BJ (cell line): ENCODE measurements at regions not wholly inside any gene's neighbourhood (a gene's known extent, or its start where the extent isn't known, plus 50 kb on each side); places are given as distances from the start of the nearest gene placed in this dataset.

Source experiments
- CTCF ChIA-PET: fragments of 350-600 bp; formaldehyde crosslinking; extraction: SDS; loops from one replicate; lab custom pipeline; 2021; ENCODE audit warnings: antibody characterized with exemption, inconsistent platforms; lab: Yijun Ruan, JAX
- POLR2A ChIA-PET: fragments of 300-600 bp; sonication (Branson Sonifier 250); formaldehyde crosslinking; extraction: SDS; loops from one replicate; lab custom pipeline; 2021; ENCODE audit warnings: antibody characterized with exemption; lab: Charles Lee
- DNase-seq: peaks from one replicate; pipeline ENCODE4 v3.0.0-alpha.2; 2011; ENCODE audit warnings: low read depth
- H3K27me3 ChIP-seq: 2 replicates; pipeline ENCODE4 v1.6.0; 2011; ENCODE audit warnings: low read length; ENCODE audit not compliant: control insufficient read depth, insufficient read depth
- H3K36me3 ChIP-seq: 2 replicates; pipeline ENCODE4 v1.5.1; 2011; ENCODE audit warnings: low read length; ENCODE audit not compliant: control insufficient read depth, insufficient read depth
- H3K4me3 ChIP-seq: 2 replicates; pipeline ENCODE4 v1.5.1; 2011; ENCODE audit warnings: low read depth, mild to moderate bottlenecking, control low read depth, low read length
- TF ChIP-seq, protein P1 (sequence below): IDR thresholded peaks from 2 replicates; pipeline ENCODE4 v1.5.1; 2011; ENCODE audit warnings: low read depth, mild to moderate bottlenecking, control low read depth, inconsistent platforms, low read length, moderate library complexity; ENCODE audit not compliant: insufficient read depth

DNA sequence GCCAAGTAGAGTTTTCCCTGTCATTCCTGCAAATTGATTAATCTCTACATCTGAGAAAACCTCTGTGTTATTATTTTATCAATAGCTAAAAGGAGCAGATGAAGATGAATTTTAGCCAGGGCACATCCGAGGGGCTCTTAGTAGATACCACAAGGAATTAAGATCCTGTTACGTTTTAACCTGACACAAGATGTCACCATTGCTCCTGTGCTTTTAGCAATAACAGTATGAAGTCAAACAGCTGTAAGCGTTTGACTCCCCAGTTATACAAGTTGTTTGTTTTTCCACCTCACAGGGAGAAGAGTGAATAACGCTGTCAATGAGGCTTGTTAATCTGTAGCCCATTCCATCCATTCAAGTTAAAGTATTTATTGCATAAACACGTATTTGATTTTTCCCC is 76.0 kb upstream of the AP1S2 start:
- ChIA-PET CTCF (interaction anchor here (0.9 to 1.7 kb wide), 3 partner anchors 43 to 765 kb away, joined by 3 to 5 read pairs (median 3); no protein-coding TSS in a partner anchor), POLR2A (no interaction called here)
- DNase-seq, result no peak
- no peak overlapping the region for H3K4me3 ChIP-seq
- TF ChIP-seq, protein P1, sequence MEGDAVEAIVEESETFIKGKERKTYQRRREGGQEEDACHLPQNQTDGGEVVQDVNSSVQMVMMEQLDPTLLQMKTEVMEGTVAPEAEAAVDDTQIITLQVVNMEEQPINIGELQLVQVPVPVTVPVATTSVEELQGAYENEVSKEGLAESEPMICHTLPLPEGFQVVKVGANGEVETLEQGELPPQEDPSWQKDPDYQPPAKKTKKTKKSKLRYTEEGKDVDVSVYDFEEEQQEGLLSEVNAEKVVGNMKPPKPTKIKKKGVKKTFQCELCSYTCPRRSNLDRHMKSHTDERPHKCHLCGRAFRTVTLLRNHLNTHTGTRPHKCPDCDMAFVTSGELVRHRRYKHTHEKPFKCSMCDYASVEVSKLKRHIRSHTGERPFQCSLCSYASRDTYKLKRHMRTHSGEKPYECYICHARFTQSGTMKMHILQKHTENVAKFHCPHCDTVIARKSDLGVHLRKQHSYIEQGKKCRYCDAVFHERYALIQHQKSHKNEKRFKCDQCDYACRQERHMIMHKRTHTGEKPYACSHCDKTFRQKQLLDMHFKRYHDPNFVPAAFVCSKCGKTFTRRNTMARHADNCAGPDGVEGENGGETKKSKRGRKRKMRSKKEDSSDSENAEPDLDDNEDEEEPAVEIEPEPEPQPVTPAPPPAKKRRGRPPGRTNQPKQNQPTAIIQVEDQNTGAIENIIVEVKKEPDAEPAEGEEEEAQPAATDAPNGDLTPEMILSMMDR, result peak; percentile 33; the same call in 1 of the 2 replicates
- no peaks in the 10 kb centered on the region for H3K36me3 ChIP-seq
- no peaks in the 10 kb centered on the region for H3K27me3 ChIP-seq

DNA sequence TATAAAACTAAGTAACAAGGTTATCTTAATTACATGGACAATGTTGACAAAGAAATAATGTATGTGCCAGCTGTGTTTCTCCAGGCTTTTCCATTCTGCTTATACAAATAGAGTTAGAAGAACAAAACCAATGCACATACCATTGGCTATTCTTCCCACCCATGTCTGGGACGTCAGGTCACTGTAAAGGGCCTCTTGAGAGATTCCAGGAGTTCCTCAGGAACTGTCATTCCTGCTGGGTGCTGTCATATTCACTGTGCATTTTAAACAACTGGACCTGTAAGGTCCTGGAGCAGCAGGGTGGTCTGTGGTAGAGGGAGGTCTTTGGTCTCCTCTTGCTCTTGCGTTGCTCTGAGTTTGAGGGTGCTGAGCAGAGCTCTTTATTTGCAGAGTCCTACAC is 74.6 kb upstream of the AP1S2 start:
- no peaks in the 10 kb centered on the region for H3K36me3 ChIP-seq
- H3K4me3 ChIP-seq, result no peak overlapping the region
- POLR2A ChIA-PET, result no interaction called here
- TF ChIP-seq, protein P1, result no peak
- H3K27me3 ChIP-seq, result no peaks in the 10 kb centered on the region
- no peak for DNase-seq
- CTCF ChIA-PET, result no interaction called here

DNA sequence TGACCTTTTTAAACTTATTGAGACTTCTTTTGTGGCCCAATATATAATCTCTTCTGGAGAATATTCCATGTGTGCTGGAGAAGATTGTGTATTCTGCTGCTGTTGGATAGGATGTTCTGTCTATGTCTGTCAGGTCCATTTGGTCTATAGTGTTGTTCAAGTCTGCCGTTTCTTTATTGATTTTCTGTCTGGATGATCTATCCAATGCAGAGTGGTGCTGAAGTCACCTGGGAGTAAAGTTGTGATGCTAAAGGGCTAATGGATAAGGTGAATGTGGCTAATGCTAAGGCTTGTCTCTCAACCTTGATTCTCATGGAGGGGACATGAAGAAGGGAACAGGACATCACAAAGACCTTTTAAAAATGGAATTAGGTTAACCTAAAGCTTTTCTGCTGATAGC is 72.0 kb upstream of the AP1S2 start:
- TF ChIP-seq, protein P1, result no peak
- Histone ChIP-seq H3K36me3 (no peaks in the 10 kb centered on the region), H3K27me3 (no peaks in the 10 kb centered on the region), H3K4me3 (no peak overlapping the region)
- ChIA-PET POLR2A (no interaction called here), CTCF (no interaction called here)
- no peak for DNase-seq

DNA sequence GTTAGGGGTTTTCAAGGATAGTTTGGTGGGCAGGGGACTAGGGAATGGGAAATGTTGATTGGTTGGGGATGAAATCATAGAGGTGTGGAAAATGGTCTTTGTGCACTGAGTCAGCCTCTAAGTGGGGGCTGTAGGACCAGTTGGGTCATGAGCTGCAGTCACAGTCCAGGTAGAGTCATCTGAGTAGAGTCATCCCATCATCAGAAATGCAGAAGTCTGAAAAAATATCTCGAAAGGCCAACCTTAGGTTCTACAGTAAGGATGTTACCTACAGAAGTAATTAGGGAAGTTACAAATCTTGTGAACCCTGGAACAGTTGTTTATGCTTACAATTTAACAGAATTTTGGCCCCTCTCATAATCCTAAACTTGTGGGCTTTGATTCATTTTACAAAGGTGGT is 63.4 kb upstream of the AP1S2 start:
- POLR2A ChIA-PET, result no interaction called here
- no peak for DNase-seq
- H3K4me3 ChIP-seq, result no peak overlapping the region
- CTCF ChIA-PET, result no interaction called here
- TF ChIP-seq, protein P1, result no peak
- no peaks in the 10 kb centered on the region for H3K27me3 ChIP-seq
- no peaks in the 10 kb centered on the region for H3K36me3 ChIP-seq

DNA sequence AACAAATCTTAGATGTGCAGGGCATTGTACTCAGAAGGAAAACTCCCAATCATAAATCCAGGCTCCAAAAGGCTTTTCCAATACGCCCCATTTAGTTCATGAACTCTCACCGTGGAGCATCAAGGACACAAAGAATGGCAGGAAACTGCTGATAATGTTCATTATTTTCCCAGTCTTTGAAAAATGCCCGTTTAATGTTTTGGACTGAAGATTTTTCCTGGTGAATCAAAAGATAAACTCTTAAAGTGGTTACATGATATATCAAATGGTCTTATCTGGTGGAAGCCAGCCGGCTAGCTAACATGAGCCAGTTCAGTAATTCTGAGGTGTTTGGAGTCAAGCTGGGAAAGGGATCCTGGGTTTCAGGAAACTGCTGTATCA is 62.1 kb upstream of the AP1S2 start:
- no peaks in the 10 kb centered on the region for H3K27me3 ChIP-seq
- ChIA-PET CTCF (no interaction called here), POLR2A (no interaction called here)
- no peak for DNase-seq
- no peak overlapping the region for H3K4me3 ChIP-seq
- no peaks in the 10 kb centered on the region for H3K36me3 ChIP-seq
- TF ChIP-seq, protein P1, result no peak
